SK-N-SH (cell line): ENCODE measurements at regions not wholly inside any gene's neighbourhood (a gene's known extent, or its start where the extent isn't known, plus 50 kb on each side); places are given as distances from the start of the nearest gene placed in this dataset.

Experiments
- CTCF ChIA-PET: fragments of 300-600, 350-600 bp; formaldehyde crosslinking; extraction: SDS; loops from one replicate; lab custom pipeline; 2021; lab: Yijun Ruan, JAX
- POLR2A ChIA-PET: fragments of 350-600 bp; sonication (Branson Sonifier 250); formaldehyde crosslinking; extraction: SDS; loops from one replicate; lab custom pipeline; 2020; ENCODE audit warnings: antibody characterized with exemption, inconsistent platforms; lab: Yijun Ruan, JAX
- DNase-seq: peaks from one replicate; pipeline ENCODE4 v3.0.0; 2012
- H2AFZ ChIP-seq: fragments of 200-600 bp; sonication (generic); 2 replicates; pipeline ENCODE4 v1.8.1; 2016; ENCODE audit warnings: antibody characterized with exemption, mild to moderate bottlenecking, low read depth
- H3F3A ChIP-seq: fragments of 200-600 bp; sonication (generic); replicated peaks from 2 replicates; pipeline ENCODE3; 2016; ENCODE audit warnings: antibody characterized with exemption, mild to moderate bottlenecking; ENCODE audit not compliant: insufficient read depth
- H3K27ac ChIP-seq, 2 experiments: fragments of 200-500 bp in 1 of 2; fragments of 200-600 bp in 1 of 2; sonication (Bioruptor generic) in 1 of 2; sonication (generic), shearing (Covaris generic) in 1 of 2; 2 replicates each; pipeline versions ENCODE4 v1.5.1 to v1.6.1; 2014 to 2016; ENCODE audit warnings: low read depth in 2 of 2, inconsistent platforms in 1 of 2, low read length in 1 of 2, mild to moderate bottlenecking in 1 of 2, mixed read lengths in 1 of 2
- H3K27me3 ChIP-seq: fragments of 200-600 bp; sonication (generic), shearing (Covaris generic); 2 replicates; pipeline ENCODE4 v1.6.1; 2016; ENCODE audit warnings: mixed run types; ENCODE audit not compliant: insufficient read depth
- H3K36me3 ChIP-seq, 2 experiments: fragments of 200-500 bp in 1 of 2; fragments of 200-600 bp in 1 of 2; sonication (Bioruptor generic) in 1 of 2; sonication (generic) in 1 of 2; replicated peaks in 1 of 2; 2 replicates each; pipeline versions ENCODE3 to v1.5.1; 2014 to 2016; ENCODE audit warnings: low read length in 1 of 2, mild to moderate bottlenecking in 1 of 2; ENCODE audit not compliant: insufficient read depth in 2 of 2, control insufficient read depth in 1 of 2
- H3K4me1 ChIP-seq, 2 experiments: fragments of 200-500 bp in 1 of 2; fragments of 200-600 bp in 1 of 2; sonication (Bioruptor generic) in 1 of 2; sonication (generic), shearing (Covaris generic) in 1 of 2; 2 replicates each; pipeline versions ENCODE4 v1.5.1 to v1.6.1; 2014 to 2016; ENCODE audit warnings: low read depth in 1 of 2, low read length in 1 of 2, mixed run types in 1 of 2; ENCODE audit not compliant: insufficient read depth in 2 of 2, control insufficient read depth in 1 of 2
- H3K4me2 ChIP-seq: fragments of 200-600 bp; sonication (generic), shearing (Covaris generic); 2 replicates; pipeline ENCODE4 v1.6.1; 2017; ENCODE audit warnings: mixed run types
- H3K4me3 ChIP-seq, 2 experiments: fragments of 200-500 bp in 1 of 2; fragments of 200-600 bp in 1 of 2; sonication (Bioruptor generic) in 1 of 2; sonication (generic), shearing (Covaris generic) in 1 of 2; 2 replicates each; pipeline versions ENCODE4 v1.5.1 to v1.8.1; 2014 to 2016; ENCODE audit warnings: low read depth in 2 of 2, inconsistent platforms in 1 of 2, low read length in 1 of 2, mild to moderate bottlenecking in 1 of 2, mixed read lengths in 1 of 2, moderate library complexity in 1 of 2
- H3K79me2 ChIP-seq: fragments of 200-600 bp; sonication (generic); 2 replicates; pipeline ENCODE4 v1.8.1; 2017; ENCODE audit warnings: mild to moderate bottlenecking; ENCODE audit not compliant: insufficient read depth
- H3K9ac ChIP-seq: fragments of 200-600 bp; sonication (generic); 2 replicates; pipeline ENCODE4 v1.6.1; 2017; ENCODE audit warnings: mixed run types
- H3K9me2 ChIP-seq: fragments of 200-600 bp; sonication (generic); 2 replicates; pipeline ENCODE4 v1.6.1; 2017; ENCODE audit warnings: mixed run types
- H3K9me3 ChIP-seq: fragments of 200-600 bp; sonication (generic); 2 replicates; pipeline ENCODE4 v1.6.1; 2017; ENCODE audit warnings: mixed run types, mild to moderate bottlenecking, moderate library complexity
- H4K20me1 ChIP-seq: fragments of 200-600 bp; sonication (generic); 2 replicates; pipeline ENCODE4 v1.6.1; 2017; ENCODE audit warnings: mild to moderate bottlenecking, mixed run types; ENCODE audit not compliant: insufficient read depth
- CHD2 ChIP-seq: fragments of 150-350 bp; IDR thresholded peaks from 2 replicates; pipeline ENCODE4 v1.6.1; 2018; ENCODE audit warnings: low read length; ENCODE audit not compliant: partially characterized antibody
- EP300 ChIP-seq, 2 experiments: IDR thresholded peaks; 2 replicates each; pipeline versions ENCODE4 v1.4.0 to v1.6.1; 2012; ENCODE audit warnings: borderline replicate concordance in 1 of 2, low read depth in 1 of 2, low read length in 1 of 2
- FOSL2 ChIP-seq: IDR thresholded peaks from 2 replicates; pipeline ENCODE4 v1.4.0; 2012; ENCODE audit warnings: low read depth, mild to moderate bottlenecking, moderate library complexity, borderline replicate concordance
- GABPA ChIP-seq: IDR thresholded peaks from 2 replicates; pipeline ENCODE4 v1.4.0; 2012; ENCODE audit warnings: low read depth, mild to moderate bottlenecking
- JUND ChIP-seq: IDR thresholded peaks from 2 replicates; pipeline ENCODE4 v1.4.0; 2012
- MXI1 ChIP-seq: IDR thresholded peaks from 2 replicates; pipeline ENCODE4 v1.6.1; 2012; ENCODE audit warnings: mild to moderate bottlenecking, low read depth, low read length, improper control_type of control experiment
- NRF1 ChIP-seq: IDR thresholded peaks from 2 replicates; pipeline ENCODE4 v1.6.1; 2012; ENCODE audit warnings: low read depth, mild to moderate bottlenecking, low read length
- POLR2AphosphoS5 ChIP-seq: IDR thresholded peaks from 2 replicates; pipeline ENCODE4 v1.6.1; 2012; ENCODE audit warnings: low read depth, low read length
- TCF12 ChIP-seq: IDR thresholded peaks from 2 replicates; pipeline ENCODE4 v1.4.0; 2012
- TEAD4 ChIP-seq: IDR thresholded peaks from 2 replicates; pipeline ENCODE4 v1.4.0; 2012; ENCODE audit warnings: mild to moderate bottlenecking, borderline replicate concordance; ENCODE audit not compliant: insufficient read depth
- WGBS: methylation state at CpG from one replicate; pipeline ENCODE4 v1.1.6; 2017; ENCODE audit warnings: low lambda C conversion rate; 5-methylcytosine and 5-hydroxymethylcytosine counted together
- TF ChIP-seq, protein P1 (sequence below): IDR thresholded peaks from 2 replicates; pipeline ENCODE4 v1.4.0; 2012; ENCODE audit warnings: low read depth, borderline replicate concordance
- TF ChIP-seq, protein P2 (sequence below): fragments of 200-600 bp; sonication (generic); IDR thresholded peaks from 2 replicates; pipeline ENCODE4 v1.6.1; 2017; ENCODE audit warnings: antibody characterized with exemption, mild to moderate bottlenecking, moderate library complexity

DNA sequence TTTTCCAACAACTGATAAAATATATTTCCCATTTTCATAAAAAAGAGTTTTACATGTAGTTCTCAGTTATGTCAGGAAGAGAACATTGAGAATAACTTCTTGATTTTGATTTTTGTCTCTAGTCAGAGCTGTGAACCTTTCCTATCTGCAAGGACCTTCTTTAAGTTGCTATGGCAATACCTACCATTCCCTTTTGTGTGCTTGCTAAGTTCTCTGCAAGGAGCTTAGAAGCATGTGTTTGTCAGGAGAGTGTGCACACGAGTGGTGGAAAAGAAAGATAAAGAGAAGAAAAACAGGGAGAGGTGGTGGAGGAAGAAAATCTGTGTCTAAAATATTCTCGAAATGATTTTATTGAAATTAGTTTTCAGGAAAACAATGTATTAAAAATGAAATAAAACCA, 140.3 kb upstream of the SLC8A1 start:
- POLR2A ChIA-PET, result no interaction called here
- Histone ChIP-seq H4K20me1 (no peaks in the 10 kb centered on the region), H3K79me2 (no peaks in the 10 kb centered on the region), H3K9me2 (no peaks in the 10 kb centered on the region), H3K4me1 (no peaks in the 10 kb centered on the region)
- TF ChIP-seq POLR2AphosphoS5 (no peak), JUND (no peak), EP300 (IDR thresholded peaks at IDR 0.05; ENCODE audit: borderline replicate concordance in 1 of 2, low read depth in 1 of 2, low read length in 1 of 2) (no peak), TEAD4 (no peak)
- TF ChIP-seq, all 33 proteins: peak for 0
- H3F3A ChIP-seq, result no peaks in the 10 kb centered on the region
- H3K36me3 ChIP-seq, result no peaks in the 10 kb centered on the region
- no peak overlapping the region for H2AFZ ChIP-seq
- CTCF ChIA-PET, result interaction anchor here (1.2 to 1.3 kb wide), 2 partner anchors 28 to 1107 kb away, joined by 3 to 5 read pairs; no protein-coding TSS in a partner anchor
- no peak overlapping the region for H3K4me3 ChIP-seq
- no peaks in the 10 kb centered on the region for H3K9me3 ChIP-seq
- no peak overlapping the region for H3K27ac ChIP-seq
- no peak for DNase-seq
- H3K27me3 ChIP-seq, result no peaks in the 10 kb centered on the region; the same call in 1 of the 2 replicates
- WGBS, result 31% methylated on average over 2 of the region's 2 CpGs
- H3K4me2 ChIP-seq, result no peak overlapping the region
- no peak overlapping the region for H3K9ac ChIP-seq

- Histone ChIP-seq H3K4me3 (no peak overlapping the region), H3K27me3 (no peaks in the 10 kb centered on the region), H3K79me2 (no peaks in the 10 kb centered on the region), H4K20me1 (no peaks in the 10 kb centered on the region), H2AFZ (no peak overlapping the region; the same call in 1 of the 2 replicates), H3K9ac (no peak overlapping the region), H3K4me1 (no peaks in the 10 kb centered on the region; a peak in 1 of 4 replicates), H3K9me3 (no peaks in the 10 kb centered on the region), H3K4me2 (no peak overlapping the region), H3K9me2 (no peaks in the 10 kb centered on the region), H3K27ac (no peak overlapping the region), H3F3A (no peaks in the 10 kb centered on the region), H3K36me3 (no peaks in the 10 kb centered on the region)
- CTCF ChIA-PET, result no interaction called here
- 33% methylated on average over 4 of the region's 4 CpGs for WGBS
- POLR2A ChIA-PET, result no interaction called here
- TF ChIP-seq, protein P1, sequence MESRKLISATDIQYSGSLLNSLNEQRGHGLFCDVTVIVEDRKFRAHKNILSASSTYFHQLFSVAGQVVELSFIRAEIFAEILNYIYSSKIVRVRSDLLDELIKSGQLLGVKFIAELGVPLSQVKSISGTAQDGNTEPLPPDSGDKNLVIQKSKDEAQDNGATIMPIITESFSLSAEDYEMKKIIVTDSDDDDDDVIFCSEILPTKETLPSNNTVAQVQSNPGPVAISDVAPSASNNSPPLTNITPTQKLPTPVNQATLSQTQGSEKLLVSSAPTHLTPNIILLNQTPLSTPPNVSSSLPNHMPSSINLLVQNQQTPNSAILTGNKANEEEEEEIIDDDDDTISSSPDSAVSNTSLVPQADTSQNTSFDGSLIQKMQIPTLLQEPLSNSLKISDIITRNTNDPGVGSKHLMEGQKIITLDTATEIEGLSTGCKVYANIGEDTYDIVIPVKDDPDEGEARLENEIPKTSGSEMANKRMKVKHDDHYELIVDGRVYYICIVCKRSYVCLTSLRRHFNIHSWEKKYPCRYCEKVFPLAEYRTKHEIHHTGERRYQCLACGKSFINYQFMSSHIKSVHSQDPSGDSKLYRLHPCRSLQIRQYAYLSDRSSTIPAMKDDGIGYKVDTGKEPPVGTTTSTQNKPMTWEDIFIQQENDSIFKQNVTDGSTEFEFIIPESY, result no peak
- TF ChIP-seq CHD2 (no peak), TEAD4 (no peak), FOSL2 (no peak)
- no peak for DNase-seq
These were observed 155.0 kb upstream of the SLC8A1 start for GRCh38 chr2:40606862-40607261.

DNA sequence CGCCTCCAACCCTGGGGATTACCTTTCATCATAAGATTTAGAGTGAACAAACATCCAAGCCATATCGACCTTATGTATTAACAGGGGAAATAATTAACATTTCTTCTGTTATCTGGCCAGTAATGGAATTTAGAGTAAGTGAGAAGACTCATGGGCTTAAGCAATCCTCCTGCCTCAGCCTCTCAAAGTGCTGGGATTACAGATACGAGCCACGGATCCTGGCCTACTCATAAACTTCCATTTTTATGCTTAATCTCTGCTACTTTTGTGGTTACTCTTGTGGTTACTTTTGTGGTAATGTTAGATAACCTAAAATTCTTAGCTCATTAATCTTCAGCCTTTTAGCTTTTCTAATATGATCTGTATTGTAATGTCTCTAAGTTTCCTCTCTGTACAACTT, 159.3 kb upstream of the SLC8A1 start:
- Histone ChIP-seq H4K20me1 (no peaks in the 10 kb centered on the region), H3K27me3 (no peaks in the 10 kb centered on the region), H3K4me2 (no peak overlapping the region), H3K4me1 (no peaks in the 10 kb centered on the region; a peak in 1 of 4 replicates), H3K27ac (no peak overlapping the region), H3K4me3 (no peak overlapping the region), H3K9ac (no peak overlapping the region), H3K9me2 (0 out of 2 replicates have a peak, but pooled peaks cover 6% of the 10 kb centered on the region), H3K79me2 (no peaks in the 10 kb centered on the region), H3K9me3 (no peaks in the 10 kb centered on the region), H2AFZ (no peak overlapping the region), H3F3A (no peaks in the 10 kb centered on the region), H3K36me3 (no peaks in the 10 kb centered on the region)
- ChIA-PET CTCF (no interaction called here), POLR2A (no interaction called here)
- 51% methylated on average over 4 of the region's 4 CpGs for WGBS
- TF ChIP-seq MXI1 (no peak), NRF1 (no peak), JUND (no peak), POLR2AphosphoS5 (no peak), GABPA (no peak), TCF12 (no peak), CHD2 (no peak)
- TF ChIP-seq, protein P2, sequence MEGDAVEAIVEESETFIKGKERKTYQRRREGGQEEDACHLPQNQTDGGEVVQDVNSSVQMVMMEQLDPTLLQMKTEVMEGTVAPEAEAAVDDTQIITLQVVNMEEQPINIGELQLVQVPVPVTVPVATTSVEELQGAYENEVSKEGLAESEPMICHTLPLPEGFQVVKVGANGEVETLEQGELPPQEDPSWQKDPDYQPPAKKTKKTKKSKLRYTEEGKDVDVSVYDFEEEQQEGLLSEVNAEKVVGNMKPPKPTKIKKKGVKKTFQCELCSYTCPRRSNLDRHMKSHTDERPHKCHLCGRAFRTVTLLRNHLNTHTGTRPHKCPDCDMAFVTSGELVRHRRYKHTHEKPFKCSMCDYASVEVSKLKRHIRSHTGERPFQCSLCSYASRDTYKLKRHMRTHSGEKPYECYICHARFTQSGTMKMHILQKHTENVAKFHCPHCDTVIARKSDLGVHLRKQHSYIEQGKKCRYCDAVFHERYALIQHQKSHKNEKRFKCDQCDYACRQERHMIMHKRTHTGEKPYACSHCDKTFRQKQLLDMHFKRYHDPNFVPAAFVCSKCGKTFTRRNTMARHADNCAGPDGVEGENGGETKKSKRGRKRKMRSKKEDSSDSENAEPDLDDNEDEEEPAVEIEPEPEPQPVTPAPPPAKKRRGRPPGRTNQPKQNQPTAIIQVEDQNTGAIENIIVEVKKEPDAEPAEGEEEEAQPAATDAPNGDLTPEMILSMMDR, result no peak
- TF ChIP-seq, protein P1, result no peak
- no peak for DNase-seq
